HepG2 (cell line): ENCODE measurements at regions not wholly inside any gene's neighbourhood (a gene's known extent, or its start where the extent isn't known, plus 50 kb on each side); places are given as distances from the start of the nearest gene placed in this dataset.

Experiments used
- ATAC-seq: fragments of 200-7000 bp; cut with Tn5 transposase; 3 replicates; pipeline ENCODE4 v1.9.1; 2020; ENCODE audit warnings: mild to moderate bottlenecking, moderate library complexity
- BruUV-seq: library from RNA; stranded (reverse); fragments of 400-500 nt; replicated peaks from 2 replicates; lab custom pipeline; 2021; lab: Mats Ljungman, UMichigan
- CTCF ChIA-PET: fragments of 300-600 bp; formaldehyde crosslinking; extraction: SDS; loops from one replicate; lab custom pipeline; 2021; ENCODE audit warnings: low total read pairs, inconsistent platforms, low intra/inter-chr PET ratio; lab: Yijun Ruan, JAX
- POLR2A ChIA-PET: fragments of 350-600 bp; sonication (Branson Sonifier 250); formaldehyde crosslinking; loops from one replicate; lab custom pipeline; 2020; ENCODE audit warnings: antibody characterized with exemption, inconsistent platforms; lab: Yijun Ruan, JAX
- DNase-seq: peaks from one replicate; pipeline ENCODE4 v3.0.0-alpha.2; 2015; ENCODE audit warnings: low spot score
- FAIRE-seq: peaks from 3 replicates; lab custom pipeline; 2011; peaks lifted over from hg19 to GRCh38; lab: Jason Lieb, UNC
- H2AFZ ChIP-seq: one replicate; pipeline ENCODE4 v1.6.1; 2011; ENCODE audit warnings: low read length, inconsistent platforms
- H3K27ac ChIP-seq: fragments of 300-600 bp; 3 replicates; pipeline ENCODE4 v1.8.0; 2011; ENCODE audit warnings: mixed run types, mild to moderate bottlenecking, mixed read lengths, low read length, inconsistent platforms; ENCODE audit not compliant: insufficient read depth; ENCODE audit errors: extremely low read length
- H3K27me3 ChIP-seq, 2 experiments: fragments of 200-600 bp in 1 of 2; 2 replicates in 1 of 2; 3 replicates in 1 of 2; pipeline versions ENCODE4 v1.6.0 to v1.8.0; 2011; ENCODE audit warnings: low read length in 2 of 2, mild to moderate bottlenecking in 2 of 2, moderate library complexity in 2 of 2, inconsistent platforms in 1 of 2; ENCODE audit not compliant: insufficient read depth in 2 of 2, control insufficient read depth in 1 of 2
- H3K36me3 ChIP-seq, 2 experiments: fragments of 200-600 bp in 1 of 2; replicated peaks in 1 of 2; 2 replicates in 1 of 2; 3 replicates in 1 of 2; pipeline versions ENCODE4 v1.5.1 to v1.8.0; 2011; ENCODE audit warnings: low read length in 2 of 2, inconsistent platforms in 1 of 2; ENCODE audit not compliant: insufficient read depth in 2 of 2, control insufficient read depth in 1 of 2
- H3K4me1 ChIP-seq: 2 replicates; pipeline ENCODE4 v1.5.1; 2012; ENCODE audit warnings: low read length, inconsistent platforms; ENCODE audit not compliant: insufficient read depth
- H3K4me2 ChIP-seq: 2 replicates; pipeline ENCODE4 v1.6.0; 2011; ENCODE audit warnings: low read depth, low read length, inconsistent platforms
- H3K4me3 ChIP-seq, 3 experiments: fragments of 200-600 bp in 1 of 3; sonication (generic), shearing (Covaris generic) in 1 of 3; replicated peaks in 1 of 3; 2 replicates each; pipeline ENCODE4 v1.5.1; 2011 to 2016; ENCODE audit warnings: low read length in 3 of 3, inconsistent platforms in 2 of 3, low read depth in 2 of 3, mild to moderate bottlenecking in 2 of 3, control low read depth in 1 of 3, mixed read lengths in 1 of 3; ENCODE audit not compliant: insufficient read depth in 1 of 3
- H3K79me2 ChIP-seq: one replicate; pipeline ENCODE4 v1.6.1; 2011; ENCODE audit warnings: low read length, inconsistent platforms; ENCODE audit not compliant: insufficient read depth
- H3K9ac ChIP-seq: 2 replicates; pipeline ENCODE4 v1.6.0; 2011; ENCODE audit warnings: mild to moderate bottlenecking, low read depth, low read length, inconsistent platforms; ENCODE audit not compliant: insufficient read depth
- H3K9me3 ChIP-seq: 2 replicates; pipeline ENCODE4 v1.5.1; 2012; ENCODE audit warnings: mild to moderate bottlenecking, low read length
- H4K20me1 ChIP-seq: 2 replicates; pipeline ENCODE4 v1.6.0; 2011; ENCODE audit warnings: inconsistent platforms, mild to moderate bottlenecking, low read length, moderate library complexity; ENCODE audit not compliant: insufficient read depth
- CBX1 ChIP-seq: IDR thresholded peaks from one replicate; pipeline ENCODE4 v1.6.1; 2016; ENCODE audit warnings: antibody characterized with exemption, low read depth
- CEBPZ ChIP-seq: IDR thresholded peaks from 2 replicates; pipeline ENCODE4 v1.6.1; 2012; ENCODE audit warnings: low read length, improper control_type of control experiment
- GPN1 ChIP-seq: sonication (generic); formaldehyde crosslinking; IDR thresholded peaks from 2 replicates; pipeline ENCODE4 v1.5.1; 2020; ENCODE audit warnings: missing genetic modification reagents, borderline replicate concordance
- SRY ChIP-seq: sonication (generic); formaldehyde crosslinking; IDR thresholded peaks from 2 replicates; pipeline ENCODE4 v1.8.0; 2022; ENCODE audit warnings: mild to moderate bottlenecking, missing genetic modification reagents
- STAG1 ChIP-seq: sonication (generic); formaldehyde crosslinking; IDR thresholded peaks from 2 replicates; pipeline ENCODE4 v1.4.0; 2020; ENCODE audit warnings: missing genetic modification reagents
- ZBTB8A ChIP-seq: sonication (generic); formaldehyde crosslinking; IDR thresholded peaks from 2 replicates; pipeline ENCODE4 v1.4.0; 2020; ENCODE audit warnings: mild to moderate bottlenecking, low read depth, missing genetic modification reagents, borderline replicate concordance
- ZNF263 ChIP-seq: sonication (generic); formaldehyde crosslinking; IDR thresholded peaks from 2 replicates; pipeline ENCODE4 v1.4.0; 2020; ENCODE audit warnings: missing genetic modification reagents
- ZNF280D ChIP-seq: sonication (generic); formaldehyde crosslinking; IDR thresholded peaks from 2 replicates; pipeline ENCODE4 v1.5.1; 2020; ENCODE audit warnings: mild to moderate bottlenecking, missing genetic modification reagents
- ZNF44 ChIP-seq: sonication (generic); formaldehyde crosslinking; IDR thresholded peaks from 2 replicates; pipeline ENCODE4 v1.5.1; 2020; ENCODE audit warnings: mild to moderate bottlenecking, missing genetic modification reagents
- ZNF510 ChIP-seq: sonication (generic); formaldehyde crosslinking; IDR thresholded peaks from 2 replicates; pipeline ENCODE4 v1.4.0; 2020; ENCODE audit warnings: low read depth, mild to moderate bottlenecking, missing genetic modification reagents
- ZNF841 ChIP-seq: sonication (generic); formaldehyde crosslinking; IDR thresholded peaks from 2 replicates; pipeline ENCODE4 v1.8.1; 2023; ENCODE audit warnings: missing genetic modification reagents, borderline replicate concordance
- ZNF883 ChIP-seq: sonication (generic); formaldehyde crosslinking; IDR thresholded peaks from 2 replicates; pipeline ENCODE4 v1.5.1; 2020; ENCODE audit warnings: mild to moderate bottlenecking, missing genetic modification reagents; ENCODE audit errors: not compliant biosample characterization
- WGBS: methylation state at CpG from one replicate; pipeline ENCODE4 v1.1.6; 2017; ENCODE audit warnings: low lambda C conversion rate; 5-methylcytosine and 5-hydroxymethylcytosine counted together
- in situ Hi-C: cut with HindIII; loops from 2 replicates; pipeline ENCODE4 v1.10.0; 2017; ENCODE audit warnings: low pct_unique_long_range_greater_than_20kb; ENCODE audit not compliant: extremely low pct_ligation_motif_present
- intact Hi-C: fragments of 100-400 bp; cut with micrococcal nuclease; formaldehyde crosslinking; loops from one replicate; pipeline ENCODE4 v1.10.0; 2022; ENCODE audit not compliant: unreplicated experiment
- TF ChIP-seq, protein P1 (sequence below): sonication (generic); formaldehyde crosslinking; IDR thresholded peaks from 2 replicates; pipeline ENCODE4 v1.8.0; 2022; ENCODE audit warnings: low read depth, missing genetic modification reagents
- TF ChIP-seq, protein P2 (sequence below): sonication (generic); formaldehyde crosslinking; IDR thresholded peaks from 2 replicates; pipeline ENCODE4 v1.9.0; 2021; ENCODE audit warnings: missing genetic modification reagents, mild to moderate bottlenecking, borderline replicate concordance

- Histone ChIP-seq H3K9me3 (no peaks in the 10 kb centered on the region), H2AFZ (no peak overlapping the region), H3K4me2 (no peak overlapping the region), H3K27ac (no peak overlapping the region), H3K79me2 (no peaks in the 10 kb centered on the region), H4K20me1 (no peaks in the 10 kb centered on the region), H3K4me3 (no peak overlapping the region), H3K9ac (no peak overlapping the region), H3K27me3 (no peaks in the 10 kb centered on the region), H3K36me3 (no peaks in the 10 kb centered on the region), H3K4me1 (no peaks in the 10 kb centered on the region)
- 57% methylated on average over 3 of the region's 6 CpGs for WGBS
- ChIA-PET POLR2A (no interaction called here), CTCF (interaction anchor here (1.0 kb wide), 1 partner anchor 183 kb away, joined by 3 read pairs; no protein-coding TSS in a partner anchor)
- in situ Hi-C loops, result no loop called here
- no TSS peak for BruUV-seq
- DNase-seq, result no peak
- intact Hi-C loops, result no loop called here
- no peak for ATAC-seq
- FAIRE-seq, result no peak
- TF ChIP-seq GPN1 (CRISPR knock-in tag) (no peak), CEBPZ (no peak), ZNF883 (no peak), ZNF263 (CRISPR knock-in tag) (no peak), SRY (CRISPR knock-in tag) (no peak), ZNF841 (CRISPR knock-in tag) (no peak), CBX1 (no peak), ZBTB8A (CRISPR knock-in tag) (no peak), ZNF280D (CRISPR knock-in tag) (no peak), ZNF510 (no peak), ZNF44 (no peak), STAG1 (CRISPR knock-in tag) (no peak)
- TF ChIP-seq, protein P1, sequence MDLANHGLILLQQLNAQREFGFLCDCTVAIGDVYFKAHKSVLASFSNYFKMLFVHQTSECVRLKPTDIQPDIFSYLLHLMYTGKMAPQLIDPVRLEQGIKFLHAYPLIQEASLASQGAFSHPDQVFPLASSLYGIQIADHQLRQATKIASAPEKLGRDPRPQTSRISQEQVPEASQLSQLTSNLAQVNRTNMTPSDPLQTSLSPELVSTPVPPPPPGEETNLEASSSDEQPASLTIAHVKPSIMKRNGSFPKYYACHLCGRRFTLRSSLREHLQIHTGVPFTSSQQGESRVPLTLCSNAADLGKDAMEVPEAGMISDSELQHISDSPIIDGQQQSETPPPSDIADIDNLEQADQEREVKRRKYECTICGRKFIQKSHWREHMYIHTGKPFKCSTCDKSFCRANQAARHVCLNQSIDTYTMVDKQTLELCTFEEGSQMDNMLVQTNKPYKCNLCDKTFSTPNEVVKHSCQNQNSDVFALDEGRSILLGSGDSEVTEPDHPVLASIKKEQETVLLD (CRISPR knock-in tag), result no peak
- TF ChIP-seq, protein P2, sequence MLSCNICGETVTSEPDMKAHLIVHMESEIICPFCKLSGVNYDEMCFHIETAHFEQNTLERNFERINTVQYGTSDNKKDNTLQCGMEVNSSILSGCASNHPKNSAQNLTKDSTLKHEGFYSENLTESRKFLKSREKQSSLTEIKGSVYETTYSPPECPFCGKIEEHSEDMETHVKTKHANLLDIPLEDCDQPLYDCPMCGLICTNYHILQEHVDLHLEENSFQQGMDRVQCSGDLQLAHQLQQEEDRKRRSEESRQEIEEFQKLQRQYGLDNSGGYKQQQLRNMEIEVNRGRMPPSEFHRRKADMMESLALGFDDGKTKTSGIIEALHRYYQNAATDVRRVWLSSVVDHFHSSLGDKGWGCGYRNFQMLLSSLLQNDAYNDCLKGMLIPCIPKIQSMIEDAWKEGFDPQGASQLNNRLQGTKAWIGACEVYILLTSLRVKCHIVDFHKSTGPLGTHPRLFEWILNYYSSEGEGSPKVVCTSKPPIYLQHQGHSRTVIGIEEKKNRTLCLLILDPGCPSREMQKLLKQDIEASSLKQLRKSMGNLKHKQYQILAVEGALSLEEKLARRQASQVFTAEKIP (CRISPR knock-in tag), result no peak
These were observed 974.2 kb upstream of the TMEM132C start for GRCh38 chr12:127292736-127293135.
